HG02938 (cell line): ENCODE measurements at regions not wholly inside any gene's neighbourhood (a gene's known extent, or its start where the extent isn't known, plus 50 kb on each side); places are given as distances from the start of the nearest gene placed in this dataset.

ENCODE experiments used
- ATAC-seq: cut with Tn5 transposase; IDR thresholded peaks from one replicate; pipeline ENCODE4 v1.9.1; 2021; ENCODE audit warnings: mild to moderate bottlenecking, moderate library complexity; ENCODE audit not compliant: unreplicated experiment

GRCh38 chr12:77578466-77579220 lies 252.1 kb upstream of the NAV3 start:
- ATAC-seq, result no peak

GRCh38 chr12:77577791-77578190 lies 252.9 kb upstream of the NAV3 start:
- ATAC-seq, result no peak

GRCh38 chr12:77575376-77575919 lies 255.2 kb upstream of the NAV3 start:
- ATAC-seq, result no peak

GRCh38 chr12:77572371-77572770 lies 258.3 kb upstream of the NAV3 start:
- no peak for ATAC-seq

- no peak for ATAC-seq
Observed at GRCh38 chr12:77571768-77572167, 258.9 kb upstream of the NAV3 start.

- ATAC-seq, result no peak
Observed at GRCh38 chr12:77571127-77571526, 259.6 kb upstream of the NAV3 start.

GRCh38 chr12:77569876-77570275 lies 260.8 kb upstream of the NAV3 start:
- no peak for ATAC-seq

GRCh38 chr12:77560714-77561113 lies 270.0 kb upstream of the NAV3 start:
- no peak for ATAC-seq

- ATAC-seq, result no peak
Observed at GRCh38 chr12:77559400-77560074, 271.2 kb upstream of the NAV3 start.

- ATAC-seq, result no peak
Observed at GRCh38 chr12:77555074-77555473, 275.6 kb upstream of the NAV3 start.

- peak; percentile 100 for ATAC-seq
Observed at GRCh38 chr12:77553976-77554619, 276.6 kb upstream of the NAV3 start.

- no peak for ATAC-seq
Observed at GRCh38 chr12:77549383-77550128, 281.1 kb upstream of the NAV3 start.

- ATAC-seq, result no peak
Observed at GRCh38 chr12:77548797-77549196, 281.9 kb upstream of the NAV3 start.

- no peak for ATAC-seq
Observed at GRCh38 chr12:77540097-77540496, 290.6 kb upstream of the NAV3 start.

- no peak for ATAC-seq
Observed at GRCh38 chr12:77537663-77538062, 293.0 kb upstream of the NAV3 start.

- no peak for ATAC-seq
Observed at GRCh38 chr12:77535734-77536133, 295.0 kb upstream of the NAV3 start.

GRCh38 chr12:77531912-77532311 lies 298.8 kb upstream of the NAV3 start:
- ATAC-seq, result no peak

GRCh38 chr12:77522247-77522646 lies 308.4 kb upstream of the NAV3 start:
- no peak for ATAC-seq

- no peak for ATAC-seq
Observed at GRCh38 chr12:77521508-77522115, 309.1 kb upstream of the NAV3 start.

GRCh38 chr12:77514511-77514910 lies 316.2 kb upstream of the NAV3 start:
- no peak for ATAC-seq

GRCh38 chr12:77510985-77511384 lies 319.7 kb upstream of the NAV3 start:
- ATAC-seq, result no peak
